NCI-H1105 (cell line): ENCODE measurements at regions not wholly inside any gene's neighbourhood (a gene's known extent, or its start where the extent isn't known, plus 50 kb on each side); places are given as distances from the start of the nearest gene placed in this dataset.
"Not testable (repeated sequence)": the region's sequence is repeated elsewhere in the genome, so short reads cannot be mapped to it uniquely, and the experiment has no call there.

Experiments
- DNase-seq: peaks from one replicate; lab custom pipeline; 2025; lab: John Stamatoyannopoulos, UW

GRCh38 chr9:82911996-82912395 lies 150.9 kb downstream of the RASEF start:
- DNase-seq: no peak

- no peak for DNase-seq
Observed at GRCh38 chr9:82912645-82913044, 150.3 kb downstream of the RASEF start.

DNA sequence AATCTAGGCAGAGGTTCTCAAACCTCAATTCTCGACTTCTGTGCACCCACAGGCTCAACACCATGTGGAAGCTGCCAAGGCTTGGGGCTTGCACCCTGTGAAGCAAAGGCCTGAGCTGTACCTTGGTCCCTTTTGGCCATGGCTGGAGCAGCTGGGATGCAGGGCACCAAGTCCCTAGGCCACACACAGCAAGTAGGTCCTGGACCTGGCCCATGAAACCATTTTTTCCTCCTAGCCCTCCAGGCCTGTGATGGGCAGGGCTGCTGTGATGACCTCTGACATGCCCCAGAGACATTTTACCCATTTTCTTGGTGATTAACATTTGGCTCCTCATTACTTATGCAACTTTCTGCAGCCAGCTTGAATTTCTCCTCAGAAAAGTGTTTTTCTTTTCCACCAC lies 146.7 kb downstream of the RASEF start:
- DNase-seq: not testable (repeated sequence)

DNA sequence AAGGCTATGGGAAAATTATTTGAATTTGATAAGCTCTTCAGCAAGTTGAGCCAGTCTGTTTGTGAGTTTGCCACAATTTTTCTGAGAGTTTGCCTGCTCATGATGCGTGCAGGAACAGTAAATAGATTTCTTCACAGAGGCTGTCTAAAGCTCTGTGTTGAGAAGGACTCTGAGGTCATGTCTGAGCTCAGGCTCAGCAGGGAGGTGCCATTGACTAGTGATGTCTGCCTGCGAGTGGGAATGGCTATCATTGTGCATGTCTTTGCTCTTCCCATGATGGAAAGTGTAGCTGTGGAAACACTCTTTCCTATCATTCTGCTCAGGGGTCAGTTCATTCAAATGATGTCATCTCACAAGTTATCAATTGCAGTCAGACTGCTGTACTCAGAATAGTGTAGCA lies 142.8 kb downstream of the RASEF start:
- DNase-seq: no peak

GRCh38 chr9:82922686-82923085 lies 140.3 kb downstream of the RASEF start:
- no peak for DNase-seq

- DNase-seq: peak; percentile 85
Observed at GRCh38 chr9:82923092-82923911, 139.6 kb downstream of the RASEF start.

- DNase-seq: peak; percentile 63
Observed at GRCh38 chr9:82923912-82924605, 138.9 kb downstream of the RASEF start.
